Immature natural killer cell (primary cell): ENCODE measurements at regions not wholly inside any gene's neighbourhood (a gene's known extent, or its start where the extent isn't known, plus 50 kb on each side); places are given as distances from the start of the nearest gene placed in this dataset.

Source experiments
- DNase-seq, 3 donors: peaks; one replicate each; pipeline ENCODE4 v3.0.0; 2022; ENCODE audit warnings: mixed read lengths in 1 of 3
- H3K27ac Mint-ChIP-seq, 6 donors: one replicate each; pipeline ENCODE4 v1.8.0; 2020; ENCODE audit warnings: mixed read lengths in 6 of 6, mild to moderate bottlenecking in 5 of 6, inconsistent platforms in 4 of 6, moderate library complexity in 3 of 6
- H3K27me3 Mint-ChIP-seq, 3 donors: one replicate each; pipeline ENCODE4 v1.8.0; 2020 to 2021; ENCODE audit warnings: low read depth in 3 of 3, mild to moderate bottlenecking in 3 of 3, mixed read lengths in 3 of 3, moderate library complexity in 3 of 3, inconsistent platforms in 1 of 3
- H3K36me3 Mint-ChIP-seq, 3 donors: one replicate each; pipeline ENCODE4 v1.8.0; 2020; ENCODE audit warnings: mixed read lengths in 3 of 3, inconsistent platforms in 2 of 3, mild to moderate bottlenecking in 2 of 3
- H3K4me1 Mint-ChIP-seq, 2 donors: one replicate each; pipeline ENCODE4 v1.8.0; 2020; ENCODE audit warnings: inconsistent platforms in 2 of 2, mild to moderate bottlenecking in 2 of 2, mixed read lengths in 2 of 2, moderate library complexity in 1 of 2
- H3K4me3 Mint-ChIP-seq, 5 donors: one replicate each; pipeline ENCODE4 v1.8.0; 2020; ENCODE audit warnings: mild to moderate bottlenecking in 5 of 5, mixed read lengths in 5 of 5, inconsistent platforms in 3 of 5, moderate library complexity in 3 of 5
- H3K9me3 Mint-ChIP-seq, 6 donors: one replicate each; pipeline ENCODE4 v1.8.0; 2020; ENCODE audit warnings: mild to moderate bottlenecking in 6 of 6, mixed read lengths in 6 of 6, inconsistent platforms in 4 of 6, moderate library complexity in 3 of 6

- Mint-ChIP-seq H3K36me3 (no peaks in the 10 kb centered on the region), H3K4me1 (no peaks in the 10 kb centered on the region), H3K4me3 (no peak overlapping the region), H3K9me3 (peaks cover 0 to 4% (median 2%) of the 10 kb centered on the region in 6 donors), H3K27me3 (peaks cover 5 to 10% (median 9%) of the 10 kb centered on the region in 3 donors), H3K27ac (no peak overlapping the region)
- no peak for DNase-seq
Observed at GRCh38 chr5:88606173-88606572, 276.8 kb downstream of the MEF2C start.

GRCh38 chr5:88602584-88602983 is 280.4 kb downstream of the MEF2C start:
- DNase-seq = peak in 2 of 3 donors; percentile 1 to 8
- H3K27ac Mint-ChIP-seq = no peak overlapping the region

GRCh38 chr5:88594441-88594840 is 288.5 kb downstream of the MEF2C start:
- Mint-ChIP-seq H3K36me3 (peaks cover 0 to 1% (median 0%) of the 10 kb centered on the region in 3 donors), H3K4me1 (no peaks in the 10 kb centered on the region), H3K4me3 (no peak overlapping the region), H3K9me3 (peaks cover 0 to 17% (median 3%) of the 10 kb centered on the region in 6 donors), H3K27ac (no peak overlapping the region), H3K27me3 (peaks cover 0 to 12% (median 4%) of the 10 kb centered on the region in 3 donors)
- no peak for DNase-seq

More at GRCh38 chr5:88602584-88602983, 280.4 kb downstream of the MEF2C start:
- Mint-ChIP-seq H3K4me1 (no peaks in the 10 kb centered on the region), H3K4me3 (no peak overlapping the region), H3K9me3 (peaks cover 0 to 6% (median 3%) of the 10 kb centered on the region in 6 donors), H3K36me3 (no peaks in the 10 kb centered on the region), H3K27me3 (peaks cover 4 to 9% (median 5%) of the 10 kb centered on the region in 3 donors)

GRCh38 chr5:88588609-88589008 is 294.4 kb downstream of the MEF2C start:
- DNase-seq = no peak
- H3K4me3 Mint-ChIP-seq = no peak overlapping the region
- H3K4me1 Mint-ChIP-seq = no peaks in the 10 kb centered on the region
- no peak overlapping the region for H3K27ac Mint-ChIP-seq
- H3K36me3 Mint-ChIP-seq = peaks cover 2 to 4% (median 4%) of the 10 kb centered on the region in 3 donors
- peaks cover 5 to 29% (median 20%) of the 10 kb centered on the region in 6 donors for H3K9me3 Mint-ChIP-seq
- H3K27me3 Mint-ChIP-seq = peaks cover 1 to 11% (median 1%) of the 10 kb centered on the region in 3 donors

- no peaks in the 10 kb centered on the region for H3K4me1 Mint-ChIP-seq
- H3K36me3 Mint-ChIP-seq = peaks cover 0 to 4% (median 4%) of the 10 kb centered on the region in 3 donors
- H3K27me3 Mint-ChIP-seq = peaks cover 0 to 3% (median 0%) of the 10 kb centered on the region in 3 donors
- peaks cover 0 to 18% (median 9%) of the 10 kb centered on the region in 6 donors for H3K9me3 Mint-ChIP-seq
- no peak for DNase-seq
- H3K27ac Mint-ChIP-seq = no peak overlapping the region
- no peak overlapping the region for H3K4me3 Mint-ChIP-seq
Observed at GRCh38 chr5:88583471-88583870, 299.5 kb downstream of the MEF2C start.

GRCh38 chr5:88558366-88558765 is 289.7 kb upstream of the TMEM161B start:
- Mint-ChIP-seq H3K27me3 (peaks cover 2 to 24% (median 2%) of the 10 kb centered on the region in 3 donors), H3K9me3 (peaks cover 0 to 5% (median 0%) of the 10 kb centered on the region in 6 donors), H3K4me3 (no peak overlapping the region), H3K36me3 (no peaks in the 10 kb centered on the region), H3K4me1 (peaks cover 4 to 6% of the 10 kb centered on the region in 2 donors), H3K27ac (no peak overlapping the region)
- DNase-seq = no peak

GRCh38 chr5:88557881-88558280 is 289.2 kb upstream of the TMEM161B start:
- no peaks in the 10 kb centered on the region for H3K36me3 Mint-ChIP-seq
- no peak overlapping the region for H3K4me3 Mint-ChIP-seq
- H3K9me3 Mint-ChIP-seq = peaks cover 0 to 5% (median 0%) of the 10 kb centered on the region in 6 donors
- no peak for DNase-seq
- H3K4me1 Mint-ChIP-seq = peaks cover 4 to 6% of the 10 kb centered on the region in 2 donors
- peaks cover 2 to 24% (median 2%) of the 10 kb centered on the region in 3 donors for H3K27me3 Mint-ChIP-seq
- H3K27ac Mint-ChIP-seq = no peak overlapping the region

GRCh38 chr5:88557131-88557530 is 288.5 kb upstream of the TMEM161B start:
- Mint-ChIP-seq H3K27me3 (peaks cover 2 to 24% (median 2%) of the 10 kb centered on the region in 3 donors), H3K36me3 (no peaks in the 10 kb centered on the region), H3K9me3 (peaks cover 0 to 5% (median 0%) of the 10 kb centered on the region in 6 donors), H3K27ac (no peak overlapping the region), H3K4me1 (peaks cover 4 to 6% of the 10 kb centered on the region in 2 donors), H3K4me3 (no peak overlapping the region)
- no peak for DNase-seq

GRCh38 chr5:88556406-88556805 is 287.8 kb upstream of the TMEM161B start:
- H3K27ac Mint-ChIP-seq = no peak overlapping the region
- no peaks in the 10 kb centered on the region for H3K36me3 Mint-ChIP-seq
- H3K27me3 Mint-ChIP-seq = peaks cover 2 to 20% (median 3%) of the 10 kb centered on the region in 3 donors
- H3K9me3 Mint-ChIP-seq = peaks cover 0 to 4% (median 0%) of the 10 kb centered on the region in 6 donors
- no peak for DNase-seq
- peaks cover 4 to 6% of the 10 kb centered on the region in 2 donors for H3K4me1 Mint-ChIP-seq
- no peak overlapping the region for H3K4me3 Mint-ChIP-seq

- Mint-ChIP-seq H3K4me1 (peaks cover 4 to 6% of the 10 kb centered on the region in 2 donors), H3K9me3 (peaks cover 0 to 4% (median 0%) of the 10 kb centered on the region in 6 donors), H3K4me3 (no peak overlapping the region), H3K27me3 (peaks cover 1 to 19% (median 2%) of the 10 kb centered on the region in 3 donors), H3K27ac (no peak overlapping the region), H3K36me3 (no peaks in the 10 kb centered on the region)
- DNase-seq = no peak
Observed at GRCh38 chr5:88555674-88556073, 287.0 kb upstream of the TMEM161B start.

- H3K4me3 Mint-ChIP-seq = no peak overlapping the region
- H3K9me3 Mint-ChIP-seq = no peaks in the 10 kb centered on the region
- H3K36me3 Mint-ChIP-seq = no peaks in the 10 kb centered on the region
- no peak for DNase-seq
- H3K4me1 Mint-ChIP-seq = peaks cover 4 to 6% of the 10 kb centered on the region in 2 donors
- no peak overlapping the region for H3K27ac Mint-ChIP-seq
- peaks cover 2 to 11% (median 5%) of the 10 kb centered on the region in 3 donors for H3K27me3 Mint-ChIP-seq
Observed at GRCh38 chr5:88553986-88554385, 285.3 kb upstream of the TMEM161B start.

GRCh38 chr5:88553136-88553875 is 284.7 kb upstream of the TMEM161B start:
- Mint-ChIP-seq H3K27ac (no peak overlapping the region), H3K4me1 (peaks cover 4 to 6% of the 10 kb centered on the region in 2 donors), H3K9me3 (no peaks in the 10 kb centered on the region), H3K4me3 (no peak overlapping the region), H3K36me3 (no peaks in the 10 kb centered on the region), H3K27me3 (peaks cover 2 to 11% (median 5%) of the 10 kb centered on the region in 3 donors)
- no peak for DNase-seq

GRCh38 chr5:88552426-88552825 is 283.8 kb upstream of the TMEM161B start:
- peaks cover 4 to 6% of the 10 kb centered on the region in 2 donors for H3K4me1 Mint-ChIP-seq
- H3K36me3 Mint-ChIP-seq = no peaks in the 10 kb centered on the region
- H3K9me3 Mint-ChIP-seq = no peaks in the 10 kb centered on the region
- H3K27ac Mint-ChIP-seq = no peak overlapping the region
- peaks cover 2 to 7% (median 5%) of the 10 kb centered on the region in 3 donors for H3K27me3 Mint-ChIP-seq
- no peak overlapping the region for H3K4me3 Mint-ChIP-seq
- DNase-seq = no peak

GRCh38 chr5:88551724-88552345 is 283.2 kb upstream of the TMEM161B start:
- Mint-ChIP-seq H3K9me3 (no peaks in the 10 kb centered on the region), H3K4me1 (peaks cover 4 to 6% of the 10 kb centered on the region in 2 donors), H3K27ac (no peak overlapping the region), H3K36me3 (no peaks in the 10 kb centered on the region), H3K27me3 (peaks cover 2 to 5% (median 4%) of the 10 kb centered on the region in 3 donors), H3K4me3 (no peak overlapping the region)
- no peak for DNase-seq
